Hepatocyte (in vitro differentiated cells): ENCODE measurements at regions not wholly inside any gene's neighbourhood (a gene's known extent, or its start where the extent isn't known, plus 50 kb on each side); places are given as distances from the start of the nearest gene placed in this dataset.

ENCODE experiments used
- DNase-seq: peaks from one replicate; pipeline ENCODE4 v3.0.0-alpha.2; 2016; ENCODE audit warnings: low spot score
- H2AFZ ChIP-seq: fragments of 200-600 bp; sonication (generic); 2 replicates; pipeline ENCODE4 v1.6.0; 2016; ENCODE audit warnings: antibody characterized with exemption, mild to moderate bottlenecking
- H3K27ac ChIP-seq: fragments of 200-600 bp; sonication (generic); 2 replicates; pipeline ENCODE4 v1.5.1; 2016; ENCODE audit warnings: mild to moderate bottlenecking
- H3K27me3 ChIP-seq: fragments of 200-600 bp; sonication (generic); 2 replicates; pipeline ENCODE4 v1.6.1; 2016
- H3K36me3 ChIP-seq: fragments of 200-600 bp; sonication (generic); replicated peaks from 2 replicates; pipeline ENCODE4 v1.5.1; 2016; ENCODE audit warnings: low read depth; ENCODE audit not compliant: insufficient read depth
- H3K4me1 ChIP-seq: fragments of 200-600 bp; sonication (generic); 2 replicates; pipeline ENCODE4 v1.5.1; 2016; ENCODE audit warnings: mild to moderate bottlenecking, moderate library complexity; ENCODE audit not compliant: insufficient read depth
- H3K4me2 ChIP-seq: fragments of 200-600 bp; sonication (generic); 2 replicates; pipeline ENCODE4 v1.6.0; 2016
- H3K4me3 ChIP-seq: fragments of 200-600 bp; sonication (generic); 2 replicates; pipeline ENCODE4 v1.5.1; 2016; ENCODE audit warnings: mild to moderate bottlenecking
- H3K79me2 ChIP-seq: fragments of 200-600 bp; sonication (generic); 2 replicates; pipeline ENCODE4 v1.6.0; 2017; ENCODE audit warnings: mild to moderate bottlenecking
- H3K9me2 ChIP-seq: fragments of 200-600 bp; sonication (generic); replicated peaks from 2 replicates; pipeline ENCODE4 v1.6.0; 2017; ENCODE audit warnings: mild to moderate bottlenecking; ENCODE audit not compliant: insufficient read depth
- H3K9me3 ChIP-seq: fragments of 200-600 bp; sonication (generic); 2 replicates; pipeline ENCODE4 v1.5.1; 2016; ENCODE audit warnings: low read depth, mild to moderate bottlenecking
- H4K20me1 ChIP-seq: fragments of 200-600 bp; sonication (generic); 2 replicates; pipeline ENCODE4 v1.6.0; 2016; ENCODE audit warnings: mild to moderate bottlenecking; ENCODE audit not compliant: insufficient read depth, poor library complexity, severe bottlenecking
- EZH2 ChIP-seq: fragments of 200-600 bp; sonication (generic); IDR thresholded peaks from 2 replicates; pipeline ENCODE4 v1.6.1; 2016; ENCODE audit warnings: antibody characterized with exemption, mild to moderate bottlenecking, borderline replicate concordance
- EZH2phosphoT487 ChIP-seq: fragments of 200-600 bp; sonication (generic); IDR thresholded peaks from one replicate; pipeline ENCODE4 v1.6.1; 2018; ENCODE audit warnings: antibody characterized with exemption, mild to moderate bottlenecking, low read depth, moderate library complexity; ENCODE audit not compliant: unreplicated experiment, severe bottlenecking
- WGBS: methylation state at CpG from one replicate; pipeline ENCODE4 v1.1.6; 2016; ENCODE audit warnings: low lambda C conversion rate; ENCODE audit errors: missing lambda C conversion rate; 5-methylcytosine and 5-hydroxymethylcytosine counted together
- TF ChIP-seq, protein P1 (sequence below): fragments of 200-600 bp; sonication (generic); IDR thresholded peaks from 2 replicates; pipeline ENCODE4 v1.5.1; 2016; ENCODE audit warnings: antibody characterized with exemption, mild to moderate bottlenecking; ENCODE audit not compliant: poor library complexity

GRCh38 chr4:10741961-10742699 is 57.6 kb upstream of the CLNK start:
- no peaks in the 10 kb centered on the region for H3K79me2 ChIP-seq
- no peak overlapping the region for H3K4me3 ChIP-seq
- no peaks in the 10 kb centered on the region for H3K4me1 ChIP-seq
- 84% methylated on average over 1 of the region's 1 CpG for WGBS
- TF ChIP-seq EZH2phosphoT487 (no peak), EZH2 (no peak)
- TF ChIP-seq, protein P1, sequence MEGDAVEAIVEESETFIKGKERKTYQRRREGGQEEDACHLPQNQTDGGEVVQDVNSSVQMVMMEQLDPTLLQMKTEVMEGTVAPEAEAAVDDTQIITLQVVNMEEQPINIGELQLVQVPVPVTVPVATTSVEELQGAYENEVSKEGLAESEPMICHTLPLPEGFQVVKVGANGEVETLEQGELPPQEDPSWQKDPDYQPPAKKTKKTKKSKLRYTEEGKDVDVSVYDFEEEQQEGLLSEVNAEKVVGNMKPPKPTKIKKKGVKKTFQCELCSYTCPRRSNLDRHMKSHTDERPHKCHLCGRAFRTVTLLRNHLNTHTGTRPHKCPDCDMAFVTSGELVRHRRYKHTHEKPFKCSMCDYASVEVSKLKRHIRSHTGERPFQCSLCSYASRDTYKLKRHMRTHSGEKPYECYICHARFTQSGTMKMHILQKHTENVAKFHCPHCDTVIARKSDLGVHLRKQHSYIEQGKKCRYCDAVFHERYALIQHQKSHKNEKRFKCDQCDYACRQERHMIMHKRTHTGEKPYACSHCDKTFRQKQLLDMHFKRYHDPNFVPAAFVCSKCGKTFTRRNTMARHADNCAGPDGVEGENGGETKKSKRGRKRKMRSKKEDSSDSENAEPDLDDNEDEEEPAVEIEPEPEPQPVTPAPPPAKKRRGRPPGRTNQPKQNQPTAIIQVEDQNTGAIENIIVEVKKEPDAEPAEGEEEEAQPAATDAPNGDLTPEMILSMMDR = no peak
- H3K4me2 ChIP-seq = no peak overlapping the region
- H3K36me3 ChIP-seq = no peaks in the 10 kb centered on the region
- H3K27ac ChIP-seq = no peak overlapping the region
- H3K9me3 ChIP-seq = no peaks in the 10 kb centered on the region
- no peaks in the 10 kb centered on the region for H3K27me3 ChIP-seq
- H2AFZ ChIP-seq = no peak overlapping the region
- H4K20me1 ChIP-seq = no peaks in the 10 kb centered on the region
- no peak for DNase-seq
- no peaks in the 10 kb centered on the region for H3K9me2 ChIP-seq

DNA sequence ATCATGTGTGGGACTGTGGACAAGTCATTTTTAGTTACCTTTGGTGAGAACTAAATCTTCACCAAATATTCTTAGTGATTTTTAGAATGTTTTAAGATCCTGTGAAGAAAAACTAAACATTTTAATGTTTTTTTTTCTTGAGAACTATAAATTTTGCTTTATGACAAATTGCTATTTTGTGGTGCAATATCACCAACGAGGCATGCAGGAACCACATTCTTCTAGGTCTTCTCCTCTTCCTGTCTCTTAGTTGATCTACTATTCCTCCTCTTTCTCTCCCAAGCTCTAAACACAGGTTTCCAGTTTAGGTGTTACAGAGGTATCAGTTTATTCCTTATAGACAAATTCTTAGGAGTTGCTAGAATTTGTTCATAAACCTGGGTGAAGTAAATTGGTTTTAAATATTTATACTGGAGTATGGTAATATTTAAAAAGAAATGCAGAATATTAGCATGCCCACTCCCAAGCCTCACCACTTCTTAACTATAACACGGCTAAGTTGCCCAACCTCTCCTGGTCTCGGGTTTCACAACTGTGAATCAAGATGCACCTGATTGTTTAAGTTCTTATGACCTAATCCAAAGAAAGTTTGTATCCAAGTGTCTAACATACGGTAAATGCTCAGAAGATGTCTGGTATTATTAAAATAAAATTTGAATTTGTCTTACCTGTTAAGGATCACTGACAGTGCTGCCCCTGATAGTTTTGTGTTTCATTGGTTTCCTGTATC is 56.5 kb upstream of the CLNK start:
- Histone ChIP-seq H3K9me3 (no peaks in the 10 kb centered on the region), H4K20me1 (no peaks in the 10 kb centered on the region), H3K27me3 (no peaks in the 10 kb centered on the region), H3K9me2 (no peaks in the 10 kb centered on the region), H3K4me3 (no peak overlapping the region), H3K4me1 (no peaks in the 10 kb centered on the region), H3K4me2 (no peak overlapping the region), H3K36me3 (no peaks in the 10 kb centered on the region), H2AFZ (no peak overlapping the region), H3K27ac (no peak overlapping the region), H3K79me2 (no peaks in the 10 kb centered on the region)
- no peak for DNase-seq
- no peak for TF ChIP-seq EZH2
- no peak for TF ChIP-seq EZH2phosphoT487
- TF ChIP-seq, protein P1 = no peak
- 75% methylated on average over 4 of the region's 4 CpGs for WGBS

DNA sequence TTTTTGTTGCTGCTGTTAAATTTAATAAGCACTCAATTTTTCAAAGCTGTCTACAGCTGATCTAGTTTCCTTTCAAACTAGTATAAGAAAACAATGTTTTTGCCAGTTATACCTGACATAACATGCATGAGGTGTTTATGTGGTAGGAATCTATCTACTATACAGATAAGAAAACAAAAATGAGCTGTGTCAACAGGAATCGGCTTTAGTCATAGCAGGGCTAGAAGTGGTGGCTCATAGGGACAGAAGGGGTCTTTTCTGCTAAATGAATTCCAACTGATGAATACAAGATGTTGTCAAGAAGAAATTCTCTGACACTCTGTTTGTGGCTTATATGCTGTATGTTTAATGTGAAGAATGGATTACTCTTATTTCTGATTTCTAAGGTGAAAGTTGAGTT is 55.7 kb upstream of the CLNK start:
- 87% methylated on average over 1 of the region's 1 CpG for WGBS

More for the DNA sequence above, 55.7 kb upstream of the CLNK start:
- Histone ChIP-seq H3K79me2 (no peaks in the 10 kb centered on the region), H3K4me3 (no peak overlapping the region), H3K4me2 (no peak overlapping the region), H2AFZ (no peak overlapping the region), H3K9me3 (no peaks in the 10 kb centered on the region), H3K36me3 (no peaks in the 10 kb centered on the region), H3K9me2 (no peaks in the 10 kb centered on the region), H4K20me1 (no peaks in the 10 kb centered on the region), H3K4me1 (no peaks in the 10 kb centered on the region), H3K27me3 (no peaks in the 10 kb centered on the region), H3K27ac (no peak overlapping the region)
- DNase-seq = no peak
- TF ChIP-seq EZH2 (no peak), EZH2phosphoT487 (no peak)
- TF ChIP-seq, protein P1 = no peak
